GM21360 (cell line): ENCODE measurements at regions not wholly inside any gene's neighbourhood (a gene's known extent, or its start where the extent isn't known, plus 50 kb on each side); places are given as distances from the start of the nearest gene placed in this dataset.

Experiments used
- ATAC-seq: cut with Tn5 transposase; IDR thresholded peaks from one replicate; pipeline ENCODE4 v1.9.1; 2021; ENCODE audit warnings: mild to moderate bottlenecking, moderate library complexity; ENCODE audit not compliant: unreplicated experiment

- ATAC-seq, result no peak
Observed at GRCh38 chrX:73768886-73769285, 83.6 kb downstream of the XIST start.

DNA sequence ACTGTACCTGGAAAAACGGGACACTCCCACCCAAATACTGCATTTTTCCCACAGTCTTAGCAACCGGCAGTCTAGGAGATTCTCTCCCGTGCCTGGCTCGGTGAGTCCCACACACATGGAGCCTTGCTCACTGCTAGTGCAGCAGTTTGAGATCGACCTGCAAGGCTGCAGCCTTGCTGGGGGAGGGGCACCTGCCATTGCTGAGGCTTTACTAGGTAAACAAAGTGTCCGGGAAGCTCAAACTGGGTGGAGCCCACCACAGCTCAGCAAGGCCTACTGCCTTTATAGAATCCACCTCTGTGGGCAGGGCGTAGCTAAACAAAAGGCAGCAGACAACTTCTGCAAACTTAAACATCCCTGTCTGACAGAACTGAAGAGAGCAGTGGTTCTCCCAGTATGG, 84.4 kb downstream of the XIST start:
- no peak for ATAC-seq

GRCh38 chrX:73767017-73767416, 85.5 kb downstream of the XIST start:
- no peak for ATAC-seq

- no peak for ATAC-seq
Observed at GRCh38 chrX:73766431-73766795, 86.1 kb downstream of the XIST start.

- ATAC-seq, result no peak
Observed at GRCh38 chrX:73765776-73766430, 86.6 kb downstream of the XIST start.

GRCh38 chrX:73758250-73758649, 94.3 kb downstream of the XIST start:
- peak; percentile 68 for ATAC-seq
